ENCODE measurements at regions not wholly inside any gene's neighbourhood (a gene's known extent, or its start where the extent isn't known, plus 50 kb on each side); places are given as distances from the start of the nearest gene placed in this dataset.

DNA sequence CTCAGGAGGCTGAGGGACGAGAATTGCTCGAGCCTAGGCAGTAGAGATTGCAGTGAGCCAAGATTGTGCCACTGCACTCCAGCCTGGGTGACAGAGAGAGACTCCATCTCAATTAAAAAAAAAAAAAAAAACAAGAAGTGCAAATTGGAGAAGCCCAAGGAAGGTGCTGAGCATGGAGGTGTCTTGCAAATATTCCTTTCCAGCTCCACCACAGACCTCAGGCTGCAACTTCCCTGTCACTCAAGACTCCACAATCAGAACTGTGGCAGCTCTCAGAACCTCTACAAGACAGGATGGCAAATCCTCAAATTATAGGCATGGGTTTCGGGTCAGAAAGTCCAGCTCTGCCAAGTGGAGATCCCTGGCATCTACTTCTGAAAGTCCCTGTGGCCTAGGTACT lies 104.4 kb upstream of the TIAM1 start:
- peaks cover 8% of the 10 kb centered on the region for H3K4me1 ChIP-seq (ENCODE audit: control insufficient read depth, low read length)

DNA sequence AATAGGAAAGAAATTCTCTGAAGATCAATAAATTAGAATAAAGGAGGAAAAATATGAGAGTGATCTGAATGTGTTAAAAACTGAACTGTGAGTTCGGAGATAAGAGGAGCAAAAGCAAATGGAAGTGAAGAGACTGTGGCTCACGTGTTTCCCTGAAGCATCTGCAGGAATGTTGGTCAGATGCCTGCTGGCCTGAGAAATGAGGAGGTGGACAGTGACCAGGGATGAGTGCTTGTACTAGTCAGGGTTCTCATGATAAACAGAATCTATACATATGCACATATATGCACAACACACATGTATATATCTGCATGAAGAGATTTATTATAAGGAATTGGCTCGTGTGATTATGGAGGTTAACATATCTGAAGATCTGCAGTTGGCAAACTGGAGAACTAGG lies 103.4 kb upstream of the TIAM1 start:
- Histone ChIP-seq H3K9me3 (ENCODE audit: control insufficient read depth, insufficient read depth, low read length) (no peaks in the 10 kb centered on the region), H3K27me3 (ENCODE audit: control insufficient read depth, low read length) (no peaks in the 10 kb centered on the region), H3K4me2 (ENCODE audit: low read length) (no peak overlapping the region), H3K79me2 (ENCODE audit: control insufficient read depth, low read length) (no peaks in the 10 kb centered on the region), H3K9me2 (replicated peaks; ENCODE audit: control insufficient read depth, low read length) (no peaks in the 10 kb centered on the region), H3F3A (ENCODE audit: control insufficient read depth, insufficient read depth) (no peaks in the 10 kb centered on the region), H3K4me1 (ENCODE audit: control insufficient read depth, low read length) (peaks cover 12% of the 10 kb centered on the region), H4K20me1 (ENCODE audit: control insufficient read depth, insufficient read depth, low read depth, low read length) (no peaks in the 10 kb centered on the region), H3K36me3 (ENCODE audit: control insufficient read depth, low read length) (no peaks in the 10 kb centered on the region), H3K27ac (ENCODE audit: low read depth, low read length) (no peak overlapping the region), H3K4me3 (ENCODE audit: low read length) (no peak overlapping the region)
- TF ChIP-seq, protein P1, sequence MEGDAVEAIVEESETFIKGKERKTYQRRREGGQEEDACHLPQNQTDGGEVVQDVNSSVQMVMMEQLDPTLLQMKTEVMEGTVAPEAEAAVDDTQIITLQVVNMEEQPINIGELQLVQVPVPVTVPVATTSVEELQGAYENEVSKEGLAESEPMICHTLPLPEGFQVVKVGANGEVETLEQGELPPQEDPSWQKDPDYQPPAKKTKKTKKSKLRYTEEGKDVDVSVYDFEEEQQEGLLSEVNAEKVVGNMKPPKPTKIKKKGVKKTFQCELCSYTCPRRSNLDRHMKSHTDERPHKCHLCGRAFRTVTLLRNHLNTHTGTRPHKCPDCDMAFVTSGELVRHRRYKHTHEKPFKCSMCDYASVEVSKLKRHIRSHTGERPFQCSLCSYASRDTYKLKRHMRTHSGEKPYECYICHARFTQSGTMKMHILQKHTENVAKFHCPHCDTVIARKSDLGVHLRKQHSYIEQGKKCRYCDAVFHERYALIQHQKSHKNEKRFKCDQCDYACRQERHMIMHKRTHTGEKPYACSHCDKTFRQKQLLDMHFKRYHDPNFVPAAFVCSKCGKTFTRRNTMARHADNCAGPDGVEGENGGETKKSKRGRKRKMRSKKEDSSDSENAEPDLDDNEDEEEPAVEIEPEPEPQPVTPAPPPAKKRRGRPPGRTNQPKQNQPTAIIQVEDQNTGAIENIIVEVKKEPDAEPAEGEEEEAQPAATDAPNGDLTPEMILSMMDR (IDR thresholded peaks at IDR 0.05; ENCODE audit: low read depth, low read length, poor library complexity, severe bottlenecking): no peak
- TF ChIP-seq EZH2phosphoT487 (IDR thresholded peaks at IDR 0.05; ENCODE audit: borderline replicate concordance, low read length): no peak

More for the DNA sequence above, 104.4 kb upstream of the TIAM1 start:
- Histone ChIP-seq H3K4me2 (ENCODE audit: low read length) (no peak overlapping the region), H3K9me2 (replicated peaks; ENCODE audit: control insufficient read depth, low read length) (no peaks in the 10 kb centered on the region), H3K27me3 (ENCODE audit: control insufficient read depth, low read length) (no peaks in the 10 kb centered on the region), H3K4me3 (ENCODE audit: low read length) (no peak overlapping the region), H3K36me3 (ENCODE audit: control insufficient read depth, low read length) (no peaks in the 10 kb centered on the region), H3K9me3 (ENCODE audit: control insufficient read depth, insufficient read depth, low read length) (no peaks in the 10 kb centered on the region), H3F3A (ENCODE audit: control insufficient read depth, insufficient read depth) (no peaks in the 10 kb centered on the region), H4K20me1 (ENCODE audit: control insufficient read depth, insufficient read depth, low read depth, low read length) (no peaks in the 10 kb centered on the region), H3K79me2 (ENCODE audit: control insufficient read depth, low read length) (no peaks in the 10 kb centered on the region), H3K27ac (ENCODE audit: low read depth, low read length) (no peak overlapping the region)
- no peak for TF ChIP-seq EZH2phosphoT487 (IDR thresholded peaks at IDR 0.05; ENCODE audit: borderline replicate concordance, low read length)
- TF ChIP-seq, protein P1 (IDR thresholded peaks at IDR 0.05; ENCODE audit: low read depth, low read length, poor library complexity, severe bottlenecking): no peak

DNA sequence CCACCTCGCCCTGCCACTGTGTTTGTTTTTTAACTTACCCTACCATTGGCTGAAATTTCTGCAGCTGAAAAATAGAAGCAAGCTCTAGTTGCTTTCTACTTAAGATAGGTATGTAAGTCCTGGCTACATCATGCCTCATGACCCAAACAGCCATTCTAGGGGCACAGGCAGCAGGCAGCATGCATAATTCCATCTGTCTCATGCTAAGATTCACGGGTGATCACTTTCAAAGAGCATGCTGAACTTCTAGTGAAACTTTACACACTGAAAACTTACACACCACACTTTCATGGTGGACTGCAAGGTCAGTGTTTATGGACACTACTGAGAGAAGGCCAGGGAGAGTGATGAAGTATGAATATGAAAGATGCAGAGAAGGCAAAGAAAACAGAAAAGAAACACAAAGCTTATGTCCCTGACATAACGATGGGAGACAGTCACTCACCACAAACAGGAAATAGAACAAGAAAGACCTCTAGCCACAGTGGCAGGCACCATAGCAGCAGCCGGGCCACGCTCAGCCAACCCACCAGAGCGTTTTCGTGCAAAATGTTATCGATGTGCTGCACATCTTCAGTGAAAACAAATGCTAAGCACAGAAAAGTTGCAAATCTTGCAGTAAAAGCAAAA lies 102.3 kb upstream of the TIAM1 start:
- Histone ChIP-seq H3K36me3 (ENCODE audit: control insufficient read depth, low read length) (no peaks in the 10 kb centered on the region), H3K9me2 (replicated peaks; ENCODE audit: control insufficient read depth, low read length) (no peaks in the 10 kb centered on the region), H3K4me1 (ENCODE audit: control insufficient read depth, low read length) (peaks cover 13% of the 10 kb centered on the region), H4K20me1 (ENCODE audit: control insufficient read depth, insufficient read depth, low read depth, low read length) (no peaks in the 10 kb centered on the region), H3K4me2 (ENCODE audit: low read length) (no peak overlapping the region), H3K9me3 (ENCODE audit: control insufficient read depth, insufficient read depth, low read length) (peaks cover 2% of the 10 kb centered on the region; the same call in 1 of the 2 replicates), H3K4me3 (ENCODE audit: low read length) (no peak overlapping the region), H3K27ac (ENCODE audit: low read depth, low read length) (no peak overlapping the region), H3K79me2 (ENCODE audit: control insufficient read depth, low read length) (no peaks in the 10 kb centered on the region), H3K27me3 (ENCODE audit: control insufficient read depth, low read length) (no peaks in the 10 kb centered on the region), H3F3A (ENCODE audit: control insufficient read depth, insufficient read depth) (no peaks in the 10 kb centered on the region)
- TF ChIP-seq, protein P1 (IDR thresholded peaks at IDR 0.05; ENCODE audit: low read depth, low read length, poor library complexity, severe bottlenecking): no peak
- no peak for TF ChIP-seq EZH2phosphoT487 (IDR thresholded peaks at IDR 0.05; ENCODE audit: borderline replicate concordance, low read length)
